Germinal center (tissue), 1 donor: ENCODE measurements at regions not wholly inside any gene's neighbourhood (a gene's known extent, or its start where the extent isn't known, plus 50 kb on each side); places are given as distances from the start of the nearest gene placed in this dataset.

Experiments
- DNase-seq: peaks from one replicate; pipeline ENCODE4 v3.0.0; 2012; ENCODE audit warnings: mixed read lengths, low spot score

DNA sequence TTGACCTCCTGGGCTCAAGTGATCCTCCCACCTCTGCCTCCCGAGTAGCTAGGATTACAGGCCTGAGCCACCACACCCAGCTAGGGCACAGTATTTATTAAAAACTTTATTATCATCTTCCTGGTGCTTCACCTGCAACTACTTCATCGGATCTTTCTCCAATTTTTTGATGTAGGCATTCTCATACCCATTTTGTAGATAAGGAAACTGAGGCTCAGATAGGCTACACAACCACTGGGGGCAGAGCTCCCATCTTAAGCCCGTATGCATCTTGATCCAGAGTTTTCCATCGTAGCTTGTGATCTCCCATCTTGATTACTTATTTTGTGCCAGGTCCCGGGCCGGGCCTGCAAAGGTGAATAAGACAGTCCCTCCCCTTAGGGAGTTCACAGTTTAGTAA, 68.1 kb upstream of the BCOR start:
- DNase-seq = no peak

DNA sequence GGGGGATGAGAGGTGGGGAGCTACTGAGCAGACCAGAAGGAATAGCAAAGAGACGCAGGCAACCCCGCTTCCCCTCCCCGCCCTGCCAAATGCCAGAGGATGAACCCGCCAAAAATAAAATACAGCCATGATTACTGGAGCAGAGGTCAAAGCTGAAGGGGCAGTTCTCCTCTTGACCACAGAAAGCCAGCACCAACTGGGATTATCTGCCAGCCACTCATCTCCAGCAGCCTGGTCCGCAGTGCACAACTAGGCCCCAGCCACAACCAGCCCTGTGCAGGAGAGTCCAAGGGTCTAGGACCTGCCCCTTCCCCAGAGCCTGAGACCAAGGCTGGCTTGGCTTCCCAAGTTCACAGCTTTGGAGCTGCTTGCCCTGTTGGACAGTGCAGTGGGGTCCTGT, 67.4 kb upstream of the BCOR start:
- DNase-seq = no peak

DNA sequence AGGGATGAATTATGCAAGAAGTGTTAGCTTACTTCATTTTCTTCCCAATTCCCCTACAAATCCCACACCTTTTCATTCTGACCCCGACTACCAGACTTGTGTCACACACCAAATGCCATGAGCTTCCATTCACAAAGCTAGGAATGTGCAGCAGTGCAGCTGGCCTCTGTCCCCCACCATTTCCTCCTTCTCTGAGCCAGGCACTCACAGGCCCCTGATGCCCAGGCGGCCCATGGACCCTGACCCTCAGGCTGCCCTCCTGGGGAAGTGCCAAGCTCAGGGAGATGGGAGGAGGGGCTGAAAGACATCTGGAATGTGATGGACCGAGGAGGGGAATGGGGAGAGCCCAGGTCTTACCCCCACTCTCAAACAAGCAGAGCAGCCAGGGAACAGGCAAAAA, 67.0 kb upstream of the BCOR start:
- DNase-seq = no peak

DNA sequence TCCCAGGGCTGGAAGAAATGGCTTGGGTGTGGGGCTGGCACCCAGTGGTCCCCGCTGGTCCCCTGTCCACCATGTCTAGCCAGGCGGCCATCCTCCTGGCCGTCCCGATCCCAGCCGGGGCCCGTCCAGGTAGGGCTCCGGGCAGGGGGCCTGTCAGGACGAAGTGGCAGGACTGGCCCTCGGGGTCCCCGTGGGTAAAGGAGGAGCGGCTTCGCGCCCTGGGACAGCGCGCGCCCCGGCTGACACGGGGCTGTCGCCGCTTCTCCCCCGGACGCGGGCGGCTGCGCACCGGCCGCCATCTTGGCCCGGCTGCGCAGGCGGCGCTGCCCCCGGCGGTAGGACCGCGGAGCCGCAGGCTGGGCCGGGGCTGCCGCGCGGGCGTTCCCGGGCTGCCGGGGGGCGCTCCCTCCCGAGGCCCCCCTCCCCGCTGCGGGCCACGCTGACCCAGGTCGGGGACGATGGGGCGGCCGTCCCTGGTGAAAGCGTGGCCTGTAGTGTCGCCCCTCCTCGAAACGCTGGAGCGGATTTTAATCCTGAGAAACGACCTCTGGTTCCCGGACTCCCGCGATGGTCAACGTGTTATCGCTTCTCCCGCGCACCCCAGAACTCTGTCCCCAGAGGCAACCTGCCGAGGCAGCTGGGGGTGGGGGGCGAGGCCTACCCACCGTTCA, 60.4 kb upstream of the BCOR start:
- peak; percentile 68 for DNase-seq

DNA sequence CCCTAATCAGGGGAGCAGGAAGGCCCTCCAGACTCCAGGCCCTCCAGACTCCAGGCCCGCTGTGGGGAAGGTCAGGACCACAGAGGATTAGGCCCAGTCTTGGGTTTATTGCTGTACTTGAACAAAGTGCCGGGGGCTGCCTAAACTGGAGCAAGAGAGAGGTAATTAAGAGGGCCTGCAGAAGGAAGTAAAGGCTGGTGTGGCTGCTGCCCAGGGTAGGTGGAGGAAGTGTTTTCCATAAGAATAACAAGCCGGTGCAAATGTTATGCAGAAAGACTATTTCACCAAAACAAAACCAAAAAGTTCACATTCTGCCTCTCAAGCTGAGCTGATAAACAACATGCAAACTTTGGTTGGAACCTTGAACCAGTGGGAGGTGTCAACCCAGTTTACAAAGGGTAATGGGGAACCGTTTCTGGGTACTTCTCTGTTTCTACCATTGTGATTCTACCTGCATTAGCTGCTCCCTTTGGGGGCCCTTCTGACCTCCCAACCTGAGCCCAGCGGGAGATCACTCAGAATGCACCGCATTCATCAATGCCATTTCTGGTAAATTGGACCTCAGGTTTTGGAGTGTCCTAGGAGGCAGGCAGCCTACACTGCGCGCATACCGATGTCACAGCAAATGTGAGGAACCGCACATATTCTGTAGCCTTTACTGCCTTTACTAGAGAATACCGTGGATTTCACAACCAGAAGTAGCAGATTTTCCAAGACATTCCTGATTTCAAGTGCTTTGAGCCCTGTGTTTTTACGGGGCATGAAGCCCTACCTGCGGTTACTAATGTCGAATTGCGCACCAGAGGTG, 59.7 kb upstream of the BCOR start:
- no peak for DNase-seq

DNA sequence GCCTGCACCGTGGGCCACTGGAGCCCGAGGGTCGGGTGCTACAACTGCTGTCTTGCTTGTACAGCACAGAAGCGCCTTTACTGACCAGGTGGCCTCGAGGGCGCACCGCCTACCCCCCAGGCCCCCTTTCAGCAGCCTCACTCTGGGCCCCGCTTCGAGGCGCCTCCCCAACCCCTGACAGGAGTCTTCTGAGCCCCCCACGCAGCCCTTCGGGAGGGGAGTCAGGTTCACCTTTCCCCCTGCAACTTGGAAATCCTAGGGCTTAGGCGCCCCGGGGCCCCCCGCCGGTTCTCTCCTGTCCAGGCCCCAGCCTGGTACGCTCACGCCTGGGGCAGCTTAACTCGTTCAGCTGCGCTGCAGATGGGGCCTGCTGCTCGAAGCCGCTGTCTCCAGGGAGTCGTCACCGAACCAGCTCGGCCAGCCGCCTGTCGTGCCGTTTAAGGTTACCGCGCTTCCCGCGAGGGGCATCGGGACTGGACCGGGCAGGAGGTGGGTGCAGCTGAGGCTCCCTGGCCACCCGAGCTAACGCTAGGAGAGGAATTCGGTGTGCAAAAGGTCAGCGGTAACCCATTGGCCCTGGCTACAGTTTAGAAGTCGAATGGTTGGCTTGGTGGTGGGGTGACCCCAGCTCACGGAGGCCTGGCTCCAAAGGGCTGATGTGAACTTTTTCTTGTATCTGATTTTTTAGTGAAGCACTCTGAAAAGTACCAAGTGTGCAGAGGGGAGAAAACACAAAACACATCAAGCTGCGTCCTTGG, 58.9 kb upstream of the BCOR start:
- DNase-seq = no peak

DNA sequence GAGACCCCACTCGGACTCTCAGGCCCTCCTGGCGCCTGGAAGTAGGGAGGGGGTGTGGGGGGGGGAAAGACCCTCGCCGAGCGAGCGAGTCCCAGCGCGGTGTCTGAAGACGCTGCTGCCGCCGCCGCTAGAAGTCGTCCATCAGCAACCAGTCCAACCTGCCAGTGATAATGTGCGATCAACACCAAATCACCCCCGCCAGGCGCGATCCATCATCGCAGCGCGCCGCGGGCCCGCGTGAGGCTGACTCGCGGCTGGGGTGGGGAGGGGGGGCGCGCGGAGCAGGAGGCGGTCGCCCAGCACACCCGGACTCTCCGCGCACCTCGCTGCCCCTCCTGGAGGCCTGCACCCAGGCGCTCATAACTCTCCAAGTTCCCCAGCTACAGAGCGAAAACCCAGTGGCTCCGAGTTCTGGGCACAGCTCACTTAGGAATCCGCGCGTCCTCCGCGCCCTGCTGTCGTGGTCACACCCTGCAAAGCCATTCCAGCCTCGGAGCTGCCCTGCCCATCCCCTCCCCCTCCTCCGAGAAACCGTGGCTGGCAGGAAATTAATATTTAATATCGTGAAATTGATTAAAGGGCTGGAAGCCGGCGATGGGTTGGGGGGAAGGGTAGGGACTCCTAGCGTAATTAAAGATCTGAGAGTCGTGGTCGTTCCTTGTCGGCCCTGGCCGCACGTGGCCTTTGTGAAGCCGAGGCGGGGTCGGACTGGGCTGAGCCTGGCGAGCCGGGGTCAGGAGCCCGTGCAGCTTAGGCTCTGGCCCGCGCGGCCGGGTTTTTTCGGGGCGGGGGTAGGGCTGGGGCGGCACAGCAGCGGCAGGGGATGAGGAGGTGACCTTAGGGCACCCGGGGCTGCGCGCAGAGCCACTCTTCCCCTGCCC, 58.1 kb upstream of the BCOR start:
- no peak for DNase-seq

DNA sequence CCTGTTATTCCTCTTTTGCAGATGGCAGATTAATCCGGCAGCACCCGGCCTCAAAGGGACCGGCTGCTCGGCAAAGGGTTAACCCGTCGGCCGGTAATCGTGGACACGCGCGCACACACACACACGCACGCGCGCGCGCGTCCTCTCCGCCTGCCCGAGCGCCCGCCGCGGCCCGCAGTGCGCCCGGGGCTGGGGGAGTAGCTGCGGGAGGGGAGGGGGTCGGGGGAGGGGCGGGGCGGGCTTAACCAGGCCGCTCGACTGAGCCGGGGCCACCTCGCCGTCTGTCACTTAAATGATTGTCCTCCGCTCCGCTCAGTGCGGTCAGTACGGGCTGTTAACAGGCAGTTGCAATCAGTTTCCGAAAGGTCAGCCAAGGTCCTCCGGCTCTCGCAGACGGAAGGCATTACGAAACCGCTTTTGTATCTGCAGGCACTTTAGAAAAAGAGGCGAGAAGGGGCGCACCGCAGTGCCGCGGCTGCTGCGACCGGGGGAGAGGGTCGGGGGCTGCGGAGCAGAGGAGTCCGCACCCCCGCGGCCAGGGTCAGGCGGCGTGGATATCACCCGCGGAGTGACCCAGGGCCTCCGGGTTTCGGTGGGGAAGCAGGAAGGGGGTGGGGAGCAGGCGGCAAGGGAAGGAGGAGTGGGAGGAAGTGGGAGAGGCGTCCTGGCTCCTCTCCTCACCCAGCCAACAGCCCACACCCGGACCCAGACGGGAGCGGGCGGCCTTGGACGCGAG, 57.3 kb upstream of the BCOR start:
- no peak for DNase-seq

DNA sequence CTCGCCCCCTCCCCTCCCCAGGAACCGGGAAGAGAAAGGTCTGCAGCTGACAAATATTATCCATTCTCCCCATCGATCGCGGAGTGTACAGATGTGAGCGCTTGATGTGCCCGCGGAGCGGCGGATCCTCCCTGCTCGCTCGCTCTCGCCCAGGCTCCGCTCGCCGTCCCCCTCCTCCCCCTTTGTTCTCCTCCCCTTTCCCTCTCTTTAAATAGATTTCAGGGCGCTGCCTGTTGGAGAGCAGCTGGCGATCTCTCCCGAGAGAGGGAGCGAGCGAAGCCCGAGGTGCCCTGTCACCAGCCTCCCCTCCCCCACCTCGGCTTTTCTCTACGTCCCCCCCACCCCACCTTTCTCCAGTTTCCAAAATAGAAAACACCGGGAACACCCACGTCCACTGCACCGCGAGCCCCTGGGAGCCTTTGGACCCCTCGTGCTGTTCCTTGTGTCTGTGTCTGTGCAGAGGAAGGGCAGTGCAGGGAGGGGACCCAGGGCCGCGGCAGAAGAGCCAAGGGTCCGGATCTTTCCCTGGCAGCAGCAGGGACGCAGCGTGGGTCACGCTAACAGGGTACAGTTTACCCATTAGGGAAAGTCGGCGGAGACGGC, 56.6 kb upstream of the BCOR start:
- DNase-seq = no peak

DNA sequence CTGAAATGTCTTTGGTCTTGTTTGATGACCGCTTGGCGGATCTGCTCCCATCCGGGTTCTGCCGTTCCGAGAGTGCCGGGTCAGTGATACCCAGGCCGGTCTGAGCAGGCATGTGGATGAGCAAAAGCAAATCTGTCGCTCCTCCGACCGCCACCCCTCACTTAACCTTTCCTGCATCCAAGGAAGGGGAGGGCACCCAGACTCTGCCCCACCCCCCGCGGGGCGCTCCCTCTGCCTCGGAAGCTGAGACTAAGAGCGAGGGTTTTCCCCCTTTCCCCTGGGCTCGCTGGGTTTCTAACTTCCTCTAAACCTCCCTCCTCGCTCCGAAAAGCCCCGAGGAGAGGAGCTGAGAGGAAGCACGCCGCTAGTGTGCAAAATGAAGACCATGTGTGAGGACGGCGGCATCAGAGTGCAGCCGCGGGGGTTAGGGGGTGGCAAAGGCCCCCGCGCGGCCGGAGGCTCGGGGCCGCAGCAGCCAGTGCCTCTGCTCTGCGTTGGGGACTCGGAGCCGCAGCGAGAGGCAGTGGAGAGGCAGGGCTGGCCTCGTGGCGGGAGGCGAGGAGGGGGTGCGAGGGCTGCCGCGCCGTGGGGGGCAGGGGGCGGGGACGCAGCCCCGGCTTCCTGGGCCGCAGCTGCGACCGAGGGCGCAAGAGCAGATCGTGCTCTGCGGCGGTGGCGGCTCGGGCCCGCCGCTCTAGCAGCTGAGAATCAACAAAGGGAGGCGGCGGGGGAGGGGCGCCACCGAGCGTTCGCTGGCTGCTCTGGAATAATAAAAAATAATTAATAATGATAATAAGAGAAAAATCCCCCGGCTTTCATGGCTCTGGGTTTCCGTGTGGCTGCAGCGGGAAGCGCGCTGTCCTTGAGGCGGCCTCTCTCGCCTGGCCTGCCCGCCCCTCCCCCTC, 55.8 kb upstream of the BCOR start:
- DNase-seq = peak; percentile 66

DNA sequence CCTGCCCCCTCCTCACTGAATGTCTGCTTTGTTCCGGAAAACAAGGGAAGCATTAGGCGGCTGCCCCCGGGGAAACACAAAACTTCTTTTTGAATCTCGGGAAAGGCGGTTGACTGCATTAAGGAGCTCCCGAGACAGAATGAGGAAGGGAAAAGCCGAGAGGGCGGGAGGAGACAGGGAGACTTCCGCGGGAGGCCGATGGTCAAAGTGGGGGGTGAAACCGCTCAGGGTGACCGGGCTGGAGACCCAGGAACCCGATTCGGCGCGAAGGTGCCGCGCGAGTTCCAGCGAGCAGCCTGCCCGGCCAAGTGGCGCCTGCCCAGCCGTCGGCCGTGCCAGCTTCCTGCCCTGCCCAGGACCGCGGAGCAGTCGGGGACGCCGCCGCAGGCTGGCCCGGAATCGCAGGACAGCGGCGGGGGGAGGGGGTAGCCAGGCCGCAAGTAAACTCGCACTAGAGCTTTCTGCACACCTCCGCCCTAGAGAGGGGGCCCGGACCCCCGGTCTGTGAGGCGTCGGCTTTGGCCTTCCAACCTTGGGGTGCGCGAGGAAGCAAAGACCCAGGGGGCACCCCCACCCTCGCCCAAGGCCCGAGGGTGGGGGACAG, 55.1 kb upstream of the BCOR start:
- DNase-seq = no peak

DNA sequence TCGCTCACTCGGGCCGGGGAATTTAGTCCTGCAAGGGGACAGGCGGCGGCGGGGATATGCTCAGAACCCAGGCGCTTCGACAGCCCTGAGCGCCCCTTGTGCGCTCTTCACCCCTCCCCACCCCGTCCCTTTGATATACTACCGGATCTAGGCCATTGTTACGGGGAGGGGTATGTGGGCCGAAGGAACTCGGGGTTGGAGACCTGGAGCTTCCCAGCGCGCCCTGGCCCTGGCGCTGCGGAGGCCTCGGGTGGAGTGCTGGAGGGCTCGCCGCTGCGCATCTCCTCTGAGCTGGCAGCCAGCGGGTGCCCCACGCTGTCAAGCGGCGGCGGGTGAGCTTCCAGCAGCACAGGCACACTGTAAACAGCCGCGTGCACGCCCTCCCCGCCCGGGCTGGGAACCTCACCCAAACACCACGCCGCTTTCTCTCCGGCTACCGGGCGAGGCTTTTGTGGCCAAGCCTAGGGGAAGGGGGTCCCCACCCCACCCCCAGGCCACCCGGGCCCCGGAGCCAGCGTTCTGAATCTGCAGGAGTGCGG, 54.5 kb upstream of the BCOR start:
- no peak for DNase-seq

DNA sequence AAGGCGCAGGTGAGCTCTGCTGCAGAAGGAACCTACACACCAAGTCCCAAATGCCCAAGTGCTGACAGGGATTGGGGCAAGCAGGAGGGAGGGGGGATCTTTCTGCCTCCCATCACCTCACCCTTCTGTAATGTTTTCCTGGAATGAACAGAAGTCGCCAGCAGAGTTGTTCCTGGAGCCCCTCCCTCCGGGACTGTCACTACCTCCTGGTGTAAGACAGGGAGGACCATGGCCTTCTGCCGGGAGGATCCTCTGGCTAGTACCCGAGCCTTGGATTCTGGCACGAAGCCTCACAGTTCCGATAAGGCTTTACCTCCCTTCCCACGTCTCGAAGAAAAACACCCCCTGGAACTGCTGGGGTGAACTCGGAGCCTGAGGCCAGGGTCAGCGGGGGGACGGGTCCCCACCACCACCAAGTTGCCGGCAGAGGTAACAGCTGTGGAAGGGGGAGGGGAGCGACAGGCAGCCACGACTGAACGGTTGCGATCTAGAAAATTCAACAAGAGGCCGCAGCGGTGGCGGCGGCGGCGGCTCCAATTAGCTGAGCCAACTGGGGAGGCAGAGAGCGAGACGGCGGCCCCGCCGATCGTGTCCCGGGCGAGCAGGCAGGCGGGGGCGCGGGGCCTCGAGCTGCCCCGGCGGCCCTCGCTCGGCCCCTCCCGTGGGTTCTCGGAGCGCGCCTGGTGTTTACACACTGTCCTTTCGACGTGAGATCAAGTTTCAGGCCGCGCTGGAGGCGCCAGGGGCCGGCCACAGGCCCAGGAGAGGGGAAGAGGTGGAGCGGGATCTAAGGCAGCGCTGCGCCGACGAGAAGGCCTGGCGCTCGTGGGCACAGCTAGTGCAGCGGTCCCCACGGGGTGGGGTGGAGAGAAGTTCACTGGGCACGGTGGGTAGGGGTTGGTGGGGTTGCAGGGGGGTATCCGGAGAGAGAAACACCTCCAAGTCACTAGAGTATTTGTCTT, 53.7 kb upstream of the BCOR start:
- no peak for DNase-seq

DNA sequence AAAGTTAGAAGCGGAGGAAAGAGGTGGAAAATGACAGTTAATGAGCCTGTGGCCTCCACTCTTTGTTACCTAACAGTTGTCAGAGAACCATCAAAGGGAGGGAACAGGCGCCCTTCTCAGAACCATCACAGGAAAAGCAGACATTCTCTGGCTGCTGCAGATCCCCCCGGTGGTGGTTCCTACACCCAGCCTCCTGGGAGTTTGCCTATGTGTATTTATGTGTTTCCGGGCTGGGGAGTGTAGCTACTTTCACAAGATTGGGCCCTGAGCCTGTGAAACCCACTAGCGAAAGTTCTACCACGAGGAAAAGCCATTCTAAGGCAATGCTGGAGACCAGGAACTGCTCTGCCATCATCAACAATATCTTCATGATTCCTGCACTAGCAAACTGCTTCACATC, 52.7 kb upstream of the BCOR start:
- no peak for DNase-seq

DNA sequence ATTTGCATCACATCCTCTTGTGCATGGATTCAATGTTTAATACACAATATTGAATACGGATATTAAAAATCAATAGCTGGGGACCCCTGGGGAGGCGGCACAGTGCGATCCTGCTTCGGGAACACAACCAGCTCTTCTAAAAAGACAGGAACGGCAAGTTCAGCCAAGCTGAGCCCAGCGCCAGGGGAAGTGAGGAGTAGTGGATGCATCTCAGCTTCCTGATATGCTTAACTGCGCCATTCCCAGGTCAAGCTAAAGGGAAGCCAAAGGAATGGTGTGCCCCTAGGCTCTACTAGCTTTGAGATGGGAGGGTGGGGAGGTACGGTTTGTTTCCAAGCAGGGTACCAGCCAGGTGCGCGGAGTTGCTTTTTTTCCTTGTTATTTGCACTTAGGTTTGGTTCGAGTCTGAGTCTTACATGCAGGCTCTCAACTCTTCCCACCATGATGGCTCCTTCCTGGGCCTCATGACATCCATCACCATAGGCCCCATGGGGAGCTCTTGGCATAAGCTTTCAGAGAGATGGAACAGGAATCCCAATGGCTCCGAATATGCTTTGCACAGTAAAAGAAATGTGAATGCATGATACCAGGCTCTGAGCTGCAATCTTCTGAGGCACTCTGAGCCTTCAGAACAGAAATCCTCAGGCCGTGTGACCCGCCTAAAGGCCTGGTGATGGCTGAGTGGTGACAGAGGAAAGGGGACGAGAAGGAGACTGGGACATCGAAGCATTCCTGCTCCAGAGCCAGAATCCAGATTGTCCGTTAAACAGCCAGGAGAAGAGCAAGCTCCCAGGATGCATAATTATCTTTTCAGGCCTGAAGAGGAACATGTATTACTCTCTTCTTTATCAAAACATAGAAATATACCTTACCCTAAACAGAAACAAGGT, 51.8 kb upstream of the BCOR start:
- no peak for DNase-seq

DNA sequence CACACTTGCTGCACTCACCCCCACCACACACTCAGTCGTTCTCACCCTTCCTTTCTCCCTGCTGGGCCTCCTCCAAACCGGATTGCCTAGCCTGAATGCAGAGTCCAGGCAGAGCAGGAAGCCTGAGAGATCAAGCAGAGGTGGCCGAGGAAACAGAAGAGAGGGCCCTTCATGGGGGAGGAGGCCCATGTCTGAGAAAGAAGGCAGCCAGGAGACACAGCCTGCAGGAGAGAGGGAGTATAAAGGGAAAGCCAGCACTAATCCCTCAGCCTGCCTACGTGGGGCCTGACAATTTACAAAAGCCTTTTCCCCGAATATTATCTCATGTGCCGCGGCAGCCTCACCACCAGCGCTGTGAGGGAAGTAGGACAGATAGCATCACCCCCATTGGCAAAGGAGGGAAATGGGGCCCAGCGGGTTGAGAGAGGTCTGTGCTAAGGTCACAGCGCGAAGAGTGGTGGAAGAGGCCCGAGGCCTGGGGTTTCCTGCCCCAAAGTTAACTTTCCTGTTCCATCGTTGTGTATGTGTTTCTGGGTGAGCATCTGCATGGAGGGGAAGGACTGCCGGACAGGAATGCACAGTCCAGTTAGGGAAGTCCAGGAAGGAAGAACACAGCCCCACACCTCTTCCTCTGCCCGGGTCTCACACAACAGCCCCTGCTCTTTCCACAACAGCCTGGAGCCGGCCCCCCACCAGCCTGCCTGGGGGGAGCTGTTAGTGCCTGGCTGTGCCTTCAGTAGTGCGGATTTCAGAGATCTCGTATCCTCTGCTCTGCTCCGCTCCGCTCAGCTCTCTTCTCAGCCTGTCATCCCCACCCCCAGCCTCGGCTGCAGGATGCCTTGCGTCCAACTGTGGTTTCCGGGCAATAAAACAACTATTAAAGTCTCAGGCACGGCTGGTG, 50.9 kb upstream of the BCOR start:
- no peak for DNase-seq
